ENCODE measurements at regions not wholly inside any gene's neighbourhood (a gene's known extent, or its start where the extent isn't known, plus 50 kb on each side); places are given as distances from the start of the nearest gene placed in this dataset.

- no peak for TF ChIP-seq ZNF70 (CRISPR knock-in tag; IDR thresholded peaks at IDR 0.05)
- ATAC-seq, result no peak
These were observed 953.1 kb downstream of the PCDH17 start for GRCh38 chr13:58584610-58585009.

- ATAC-seq, result no peak
- TF ChIP-seq OSR1 (CRISPR knock-in tag; IDR thresholded peaks at IDR 0.05) (no peak), ZNF70 (CRISPR knock-in tag; IDR thresholded peaks at IDR 0.05) (no peak), ESRRG (CRISPR knock-in tag; IDR thresholded peaks at IDR 0.05) (no peak), ZNF565 (CRISPR knock-in tag; conservative IDR thresholded peaks at IDR 0.05; ENCODE audit: low read depth) (no peak), PATZ1 (CRISPR knock-in tag; IDR thresholded peaks at IDR 0.05; ENCODE audit: borderline replicate concordance) (no peak), BACH2 (CRISPR knock-in tag; IDR thresholded peaks at IDR 0.05; ENCODE audit: borderline replicate concordance) (no peak), ZNF8 (CRISPR knock-in tag; IDR thresholded peaks at IDR 0.05) (no peak), GLIS3 (CRISPR knock-in tag; IDR thresholded peaks at IDR 0.05) (no peak), TCF4 (CRISPR knock-in tag; IDR thresholded peaks at IDR 0.05; ENCODE audit: borderline replicate concordance) (no peak), TOX (CRISPR knock-in tag; IDR thresholded peaks at IDR 0.05; ENCODE audit: borderline replicate concordance) (no peak), PPARA (CRISPR knock-in tag; IDR thresholded peaks at IDR 0.05; ENCODE audit: borderline replicate concordance) (no peak), ISL1 (CRISPR knock-in tag; IDR thresholded peaks at IDR 0.05) (no peak), ARNTL (CRISPR knock-in tag; IDR thresholded peaks at IDR 0.05; ENCODE audit: borderline replicate concordance, low read depth) (no peak), CSDC2 (CRISPR knock-in tag; IDR thresholded peaks at IDR 0.05) (no peak)
- TF ChIP-seq, protein P1, sequence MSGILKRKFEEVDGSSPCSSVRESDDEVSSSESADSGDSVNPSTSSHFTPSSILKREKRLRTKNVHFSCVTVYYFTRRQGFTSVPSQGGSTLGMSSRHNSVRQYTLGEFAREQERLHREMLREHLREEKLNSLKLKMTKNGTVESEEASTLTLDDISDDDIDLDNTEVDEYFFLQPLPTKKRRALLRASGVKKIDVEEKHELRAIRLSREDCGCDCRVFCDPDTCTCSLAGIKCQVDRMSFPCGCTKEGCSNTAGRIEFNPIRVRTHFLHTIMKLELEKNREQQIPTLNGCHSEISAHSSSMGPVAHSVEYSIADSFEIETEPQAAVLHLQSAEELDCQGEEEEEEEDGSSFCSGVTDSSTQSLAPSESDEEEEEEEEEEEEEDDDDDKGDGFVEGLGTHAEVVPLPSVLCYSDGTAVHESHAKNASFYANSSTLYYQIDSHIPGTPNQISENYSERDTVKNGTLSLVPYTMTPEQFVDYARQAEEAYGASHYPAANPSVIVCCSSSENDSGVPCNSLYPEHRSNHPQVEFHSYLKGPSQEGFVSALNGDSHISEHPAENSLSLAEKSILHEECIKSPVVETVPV (CRISPR knock-in tag; IDR thresholded peaks at IDR 0.05), result no peak
These were observed 955.6 kb downstream of the PCDH17 start for GRCh38 chr13:58587183-58587582.

DNA sequence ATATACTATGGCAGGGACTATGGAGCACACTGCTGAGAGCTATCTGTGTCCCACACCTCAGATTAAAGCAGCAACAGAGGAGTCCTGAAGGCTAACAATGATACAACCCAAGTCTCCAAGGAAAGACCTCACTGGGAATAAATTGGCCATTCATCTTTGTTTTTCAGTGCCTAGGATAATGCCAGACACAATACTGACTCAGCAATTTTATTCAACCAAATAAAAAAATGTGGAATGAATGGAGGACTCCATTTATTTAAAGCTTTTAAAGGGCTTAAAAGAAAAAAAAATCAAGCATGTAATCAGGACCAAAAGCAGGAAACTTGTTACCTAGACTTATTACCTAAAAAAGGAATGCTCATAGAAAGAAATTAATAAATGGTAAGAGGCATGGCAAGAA, 960.5 kb downstream of the PCDH17 start:
- ATAC-seq, result no peak
- no peak for TF ChIP-seq PATZ1 (CRISPR knock-in tag; IDR thresholded peaks at IDR 0.05; ENCODE audit: borderline replicate concordance)
- TF ChIP-seq ARNTL (CRISPR knock-in tag; IDR thresholded peaks at IDR 0.05; ENCODE audit: borderline replicate concordance, low read depth), result no peak
- TF ChIP-seq TCF4 (CRISPR knock-in tag; IDR thresholded peaks at IDR 0.05; ENCODE audit: borderline replicate concordance), result no peak
- TF ChIP-seq GLIS3 (CRISPR knock-in tag; IDR thresholded peaks at IDR 0.05), result no peak
- TF ChIP-seq, protein P1 (CRISPR knock-in tag; IDR thresholded peaks at IDR 0.05), result no peak
- TF ChIP-seq RARB (CRISPR knock-in tag; IDR thresholded peaks at IDR 0.05), result no peak
- TF ChIP-seq SNAI2 (CRISPR knock-in tag; IDR thresholded peaks at IDR 0.05), result no peak
- TF ChIP-seq CREB5 (CRISPR knock-in tag; IDR thresholded peaks at IDR 0.05; ENCODE audit: low read depth), result no peak
- no peak for TF ChIP-seq ZNF70 (CRISPR knock-in tag; IDR thresholded peaks at IDR 0.05)
- TF ChIP-seq PPARA (CRISPR knock-in tag; IDR thresholded peaks at IDR 0.05; ENCODE audit: borderline replicate concordance), result no peak
- TF ChIP-seq ZFP3 (CRISPR knock-in tag; IDR thresholded peaks at IDR 0.05), result no peak
- no peak for TF ChIP-seq ZNF565 (CRISPR knock-in tag; conservative IDR thresholded peaks at IDR 0.05; ENCODE audit: low read depth)
- no peak for TF ChIP-seq ZNF8 (CRISPR knock-in tag; IDR thresholded peaks at IDR 0.05)

DNA sequence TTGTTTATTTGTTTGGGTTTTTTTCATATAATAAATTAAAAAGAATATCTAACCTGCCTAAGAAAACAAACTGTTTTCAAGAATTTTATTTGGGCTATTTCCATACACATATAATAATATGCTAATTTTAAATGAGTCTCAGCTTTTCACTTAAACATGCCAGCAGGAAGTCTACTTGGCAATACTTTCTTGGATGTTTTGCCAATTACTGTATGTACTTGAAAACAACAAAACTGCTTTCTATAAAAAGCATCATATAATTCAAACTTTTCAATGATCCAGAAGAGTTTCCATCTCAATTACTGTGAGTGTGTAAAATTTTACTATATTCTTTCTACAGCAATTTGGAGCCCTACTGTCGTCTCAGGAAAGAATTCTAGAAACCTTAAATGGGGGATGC, 961.2 kb downstream of the PCDH17 start:
- no peak for ATAC-seq
- TF ChIP-seq PATZ1 (CRISPR knock-in tag; IDR thresholded peaks at IDR 0.05; ENCODE audit: borderline replicate concordance) (no peak), PPARA (CRISPR knock-in tag; IDR thresholded peaks at IDR 0.05; ENCODE audit: borderline replicate concordance) (no peak), ESRRG (CRISPR knock-in tag; IDR thresholded peaks at IDR 0.05) (no peak), OSR1 (CRISPR knock-in tag; IDR thresholded peaks at IDR 0.05) (no peak), ZFP3 (CRISPR knock-in tag; IDR thresholded peaks at IDR 0.05) (no peak), RARB (CRISPR knock-in tag; IDR thresholded peaks at IDR 0.05) (no peak), ZNF70 (CRISPR knock-in tag; IDR thresholded peaks at IDR 0.05) (no peak), TOX (CRISPR knock-in tag; IDR thresholded peaks at IDR 0.05; ENCODE audit: borderline replicate concordance) (no peak), ZNF565 (CRISPR knock-in tag; conservative IDR thresholded peaks at IDR 0.05; ENCODE audit: low read depth) (no peak)
- TF ChIP-seq, protein P2, sequence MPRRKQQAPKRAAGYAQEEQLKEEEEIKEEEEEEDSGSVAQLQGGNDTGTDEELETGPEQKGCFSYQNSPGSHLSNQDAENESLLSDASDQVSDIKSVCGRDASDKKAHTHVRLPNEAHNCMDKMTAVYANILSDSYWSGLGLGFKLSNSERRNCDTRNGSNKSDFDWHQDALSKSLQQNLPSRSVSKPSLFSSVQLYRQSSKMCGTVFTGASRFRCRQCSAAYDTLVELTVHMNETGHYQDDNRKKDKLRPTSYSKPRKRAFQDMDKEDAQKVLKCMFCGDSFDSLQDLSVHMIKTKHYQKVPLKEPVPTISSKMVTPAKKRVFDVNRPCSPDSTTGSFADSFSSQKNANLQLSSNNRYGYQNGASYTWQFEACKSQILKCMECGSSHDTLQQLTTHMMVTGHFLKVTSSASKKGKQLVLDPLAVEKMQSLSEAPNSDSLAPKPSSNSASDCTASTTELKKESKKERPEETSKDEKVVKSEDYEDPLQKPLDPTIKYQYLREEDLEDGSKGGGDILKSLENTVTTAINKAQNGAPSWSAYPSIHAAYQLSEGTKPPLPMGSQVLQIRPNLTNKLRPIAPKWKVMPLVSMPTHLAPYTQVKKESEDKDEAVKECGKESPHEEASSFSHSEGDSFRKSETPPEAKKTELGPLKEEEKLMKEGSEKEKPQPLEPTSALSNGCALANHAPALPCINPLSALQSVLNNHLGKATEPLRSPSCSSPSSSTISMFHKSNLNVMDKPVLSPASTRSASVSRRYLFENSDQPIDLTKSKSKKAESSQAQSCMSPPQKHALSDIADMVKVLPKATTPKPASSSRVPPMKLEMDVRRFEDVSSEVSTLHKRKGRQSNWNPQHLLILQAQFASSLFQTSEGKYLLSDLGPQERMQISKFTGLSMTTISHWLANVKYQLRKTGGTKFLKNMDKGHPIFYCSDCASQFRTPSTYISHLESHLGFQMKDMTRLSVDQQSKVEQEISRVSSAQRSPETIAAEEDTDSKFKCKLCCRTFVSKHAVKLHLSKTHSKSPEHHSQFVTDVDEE (CRISPR knock-in tag; IDR thresholded peaks at IDR 0.05), result no peak

Measured in SK-N-SH treated with all-trans-retinoic acid at 6 μM for 48 hours (cell line).